ENCODE measurements at regions not wholly inside any gene's neighbourhood (a gene's known extent, or its start where the extent isn't known, plus 50 kb on each side); places are given as distances from the start of the nearest gene placed in this dataset.
"Not testable (repeated sequence)": the region's sequence is repeated elsewhere in the genome, so short reads cannot be mapped to it uniquely, and the experiment has no call there.

- H3K4me1 ChIP-seq; DNase-seq (ENCODE audit: extremely low spot score in 2 of 2); intact Hi-C loops (cut with DNase I); H3K36me3 ChIP-seq; H3K27ac ChIP-seq; H3K27me3 ChIP-seq; H3K4me3 ChIP-seq; H3K9me3 ChIP-seq: not testable (repeated sequence)
These were observed 61.7 kb downstream of the DMRTA1 start for GRCh38 chr9:22508354-22508753.

GRCh38 chr9:22508790-22509189 lies 62.2 kb downstream of the DMRTA1 start:
- Histone ChIP-seq H3K4me1 (no peaks in the 10 kb centered on the region), H3K9me3 (no peaks in the 10 kb centered on the region), H3K27me3 (no peaks in the 10 kb centered on the region), H3K4me3 (no peak overlapping the region), H3K27ac (no peak overlapping the region), H3K36me3 (no peaks in the 10 kb centered on the region)
- TF ChIP-seq POLR2A (IDR thresholded peaks at IDR 0.05), result no peak
- no peak for TF ChIP-seq POLR2AphosphoS5 (IDR thresholded peaks at IDR 0.05; ENCODE audit: insufficient read depth in 1 of 2, low read depth in 1 of 2)
- no peak for TF ChIP-seq CTCF (IDR thresholded peaks at IDR 0.05)
- intact Hi-C loops (cut with DNase I), result no loop called here
- DNase-seq (ENCODE audit: extremely low spot score in 2 of 2), result no peak

- intact Hi-C loops (cut with DNase I), result no loop called here
- H3K27ac ChIP-seq, result no peak overlapping the region
- H3K4me3 ChIP-seq, result no peak overlapping the region
- no peaks in the 10 kb centered on the region for H3K4me1 ChIP-seq
- H3K9me3 ChIP-seq, result no peaks in the 10 kb centered on the region
- no peaks in the 10 kb centered on the region for H3K27me3 ChIP-seq
- no peak for TF ChIP-seq CTCF (IDR thresholded peaks at IDR 0.05)
- H3K36me3 ChIP-seq, result no peaks in the 10 kb centered on the region
- no peak for DNase-seq (ENCODE audit: extremely low spot score in 2 of 2)
These were observed 65.9 kb downstream of the DMRTA1 start for GRCh38 chr9:22512495-22512894.

GRCh38 chr9:22514871-22515270 lies 68.2 kb downstream of the DMRTA1 start:
- Histone ChIP-seq H3K36me3 (no peaks in the 10 kb centered on the region), H3K9me3 (no peaks in the 10 kb centered on the region), H3K27ac (no peak overlapping the region), H3K27me3 (no peaks in the 10 kb centered on the region), H3K4me1 (no peaks in the 10 kb centered on the region), H3K4me3 (no peak overlapping the region)
- TF ChIP-seq CTCF (IDR thresholded peaks at IDR 0.05), result no peak
- no peak for TF ChIP-seq POLR2AphosphoS5 (IDR thresholded peaks at IDR 0.05; ENCODE audit: insufficient read depth in 1 of 2, low read depth in 1 of 2)
- no peak for TF ChIP-seq POLR2A (IDR thresholded peaks at IDR 0.05)
- intact Hi-C loops (cut with DNase I), result no loop called here
- DNase-seq (ENCODE audit: extremely low spot score in 2 of 2), result no peak

GRCh38 chr9:22522206-22522740 lies 75.6 kb downstream of the DMRTA1 start:
- Histone ChIP-seq H3K27me3 (no peaks in the 10 kb centered on the region), H3K4me3 (no peak overlapping the region), H3K36me3 (no peaks in the 10 kb centered on the region), H3K9me3 (no peaks in the 10 kb centered on the region), H3K27ac (no peak overlapping the region), H3K4me1 (no peaks in the 10 kb centered on the region)
- DNase-seq (ENCODE audit: extremely low spot score in 2 of 2), result no peak
- intact Hi-C loops (cut with DNase I), result no loop called here
- TF ChIP-seq POLR2A (IDR thresholded peaks at IDR 0.05) (no peak), POLR2AphosphoS5 (IDR thresholded peaks at IDR 0.05; ENCODE audit: insufficient read depth in 1 of 2, low read depth in 1 of 2) (no peak), CTCF (IDR thresholded peaks at IDR 0.05) (no peak)

GRCh38 chr9:22528485-22528884 lies 81.9 kb downstream of the DMRTA1 start:
- no peaks in the 10 kb centered on the region for H3K36me3 ChIP-seq
- intact Hi-C loops (cut with DNase I), result no loop called here
- no peaks in the 10 kb centered on the region for H3K4me1 ChIP-seq

More at GRCh38 chr9:22528485-22528884, 81.9 kb downstream of the DMRTA1 start:
- Histone ChIP-seq H3K9me3 (no peaks in the 10 kb centered on the region), H3K27ac (no peak overlapping the region), H3K4me3 (no peak overlapping the region), H3K27me3 (no peaks in the 10 kb centered on the region)
- TF ChIP-seq CTCF (IDR thresholded peaks at IDR 0.05), result no peak
- no peak for TF ChIP-seq POLR2AphosphoS5 (IDR thresholded peaks at IDR 0.05; ENCODE audit: insufficient read depth in 1 of 2, low read depth in 1 of 2)
- no peak for TF ChIP-seq POLR2A (IDR thresholded peaks at IDR 0.05)
- DNase-seq (ENCODE audit: extremely low spot score in 2 of 2), result no peak

All from vagina (tissue), 2 donors.